ENCODE measurements at regions not wholly inside any gene's neighbourhood (a gene's known extent, or its start where the extent isn't known, plus 50 kb on each side); places are given as distances from the start of the nearest gene placed in this dataset.
"Not testable (repeated sequence)": the region's sequence is repeated elsewhere in the genome, so short reads cannot be mapped to it uniquely, and the experiment has no call there.

GRCh38 chr19:28084659-28085157, 1128.2 kb downstream of the UQCRFS1 start:
- not testable (repeated sequence) for H3K9ac ChIP-seq (ENCODE audit: low read depth, low read length); H3K27me3 ChIP-seq (ENCODE audit: insufficient read depth, low read length)

DNA sequence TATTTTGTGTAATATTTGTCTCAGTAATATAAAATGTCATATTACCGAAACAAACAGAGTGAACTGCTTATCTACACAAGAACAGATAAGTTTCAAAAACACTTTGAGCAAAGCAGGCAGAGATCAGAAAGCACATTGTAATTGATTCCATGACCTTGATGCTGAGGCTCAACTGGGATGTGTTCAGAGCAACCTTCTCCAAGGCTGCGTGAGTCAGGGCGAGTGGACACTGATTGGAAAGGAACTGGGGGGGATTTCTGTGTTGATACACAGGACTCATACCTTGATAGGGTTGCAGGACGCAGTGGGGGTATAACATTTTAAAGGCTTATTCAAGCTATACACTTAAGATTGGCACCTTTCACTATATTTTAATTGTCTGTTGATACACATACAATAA, 1136.3 kb downstream of the UQCRFS1 start:
- no peak overlapping the region for H3K4me3 ChIP-seq (ENCODE audit: low read length)
- H3K27me3 ChIP-seq (ENCODE audit: insufficient read depth, low read length), result no peaks in the 10 kb centered on the region
- no peaks in the 10 kb centered on the region for H3K36me3 ChIP-seq (ENCODE audit: insufficient read depth, low read depth, low read length)
- no peaks in the 10 kb centered on the region for H3K4me1 ChIP-seq (ENCODE audit: insufficient read depth, low read length)
- H3K9ac ChIP-seq (ENCODE audit: low read depth, low read length), result no peak overlapping the region
- H3K9me3 ChIP-seq (ENCODE audit: insufficient read depth, low read depth, low read length), result no peaks in the 10 kb centered on the region
- H3K27ac ChIP-seq (ENCODE audit: low read length), result no peak overlapping the region

More at GRCh38 chr19:28084659-28085157, 1128.2 kb downstream of the UQCRFS1 start:
- not testable (repeated sequence) for H3K27ac ChIP-seq (ENCODE audit: low read length); H3K4me3 ChIP-seq (ENCODE audit: low read length); H3K9me3 ChIP-seq (ENCODE audit: insufficient read depth, low read depth, low read length); H3K36me3 ChIP-seq (ENCODE audit: insufficient read depth, low read depth, low read length); H3K4me1 ChIP-seq (ENCODE audit: insufficient read depth, low read length)

DNA sequence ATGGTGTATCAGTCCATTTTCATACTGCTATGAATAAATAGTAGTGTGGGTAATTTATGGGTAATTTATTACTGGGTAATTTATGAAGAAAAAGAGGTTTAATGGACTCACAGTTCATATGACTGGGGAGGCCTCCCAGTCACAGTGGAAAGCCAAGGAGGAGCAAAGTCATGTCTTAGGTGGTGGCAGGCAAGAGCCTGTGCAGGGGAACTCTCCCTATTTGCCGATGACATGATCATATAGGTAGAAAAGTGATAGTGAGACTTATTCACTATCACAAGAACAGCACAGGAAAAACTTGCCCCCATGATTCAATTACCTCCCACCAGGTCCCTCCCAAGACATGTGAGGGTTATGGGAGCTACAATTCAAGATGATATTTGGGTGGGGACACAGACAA, 1137.7 kb downstream of the UQCRFS1 start:
- Histone ChIP-seq H3K9me3 (ENCODE audit: insufficient read depth, low read depth, low read length) (no peaks in the 10 kb centered on the region), H3K27ac (ENCODE audit: low read length) (no peak overlapping the region), H3K36me3 (ENCODE audit: insufficient read depth, low read depth, low read length) (no peaks in the 10 kb centered on the region), H3K9ac (ENCODE audit: low read depth, low read length) (no peak overlapping the region), H3K4me3 (ENCODE audit: low read length) (no peak overlapping the region), H3K4me1 (ENCODE audit: insufficient read depth, low read length) (no peaks in the 10 kb centered on the region), H3K27me3 (ENCODE audit: insufficient read depth, low read length) (no peaks in the 10 kb centered on the region)

- H3K36me3 ChIP-seq (ENCODE audit: insufficient read depth, low read depth, low read length), result no peaks in the 10 kb centered on the region
Observed at GRCh38 chr19:28074773-28075172, 1138.2 kb downstream of the UQCRFS1 start.

DNA sequence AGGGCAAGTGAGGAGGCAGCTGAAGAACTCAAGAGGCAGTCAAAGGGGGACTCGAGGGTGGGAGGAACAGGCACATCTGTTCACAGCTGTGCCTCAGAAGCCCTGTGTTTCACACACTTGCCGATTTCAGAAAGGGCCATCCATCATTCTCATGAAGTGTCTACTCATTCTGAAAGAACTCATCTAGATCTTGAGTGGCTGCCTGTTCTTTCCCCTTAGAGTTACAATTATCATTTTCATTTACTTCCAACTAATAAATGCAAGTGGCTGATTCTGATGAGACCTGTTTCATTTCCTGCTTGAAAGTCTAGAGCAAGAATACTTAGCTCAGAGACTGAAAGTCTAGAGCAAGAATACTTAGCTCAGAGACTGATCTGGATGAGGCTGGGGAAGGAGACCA, 1145.1 kb downstream of the UQCRFS1 start:
- Histone ChIP-seq H3K36me3 (ENCODE audit: insufficient read depth, low read depth, low read length) (no peaks in the 10 kb centered on the region), H3K9ac (ENCODE audit: low read depth, low read length) (no peak overlapping the region), H3K9me3 (ENCODE audit: insufficient read depth, low read depth, low read length) (no peaks in the 10 kb centered on the region), H3K4me1 (ENCODE audit: insufficient read depth, low read length) (peaks cover 9% of the 10 kb centered on the region), H3K27me3 (ENCODE audit: insufficient read depth, low read length) (no peaks in the 10 kb centered on the region), H3K27ac (ENCODE audit: low read length) (no peak overlapping the region), H3K4me3 (ENCODE audit: low read length) (no peak overlapping the region)

More at GRCh38 chr19:28074773-28075172, 1138.2 kb downstream of the UQCRFS1 start:
- no peaks in the 10 kb centered on the region for H3K4me1 ChIP-seq (ENCODE audit: insufficient read depth, low read length)
- H3K9ac ChIP-seq (ENCODE audit: low read depth, low read length), result no peak overlapping the region
- no peak overlapping the region for H3K4me3 ChIP-seq (ENCODE audit: low read length)
- H3K27ac ChIP-seq (ENCODE audit: low read length), result no peak overlapping the region
- no peaks in the 10 kb centered on the region for H3K9me3 ChIP-seq (ENCODE audit: insufficient read depth, low read depth, low read length)
- H3K27me3 ChIP-seq (ENCODE audit: insufficient read depth, low read length), result no peaks in the 10 kb centered on the region

GRCh38 chr19:28066988-28067387, 1146.0 kb downstream of the UQCRFS1 start:
- no peaks in the 10 kb centered on the region for H3K9me3 ChIP-seq (ENCODE audit: insufficient read depth, low read depth, low read length)

GRCh38 chr19:28066161-28066560, 1146.8 kb downstream of the UQCRFS1 start:
- no peaks in the 10 kb centered on the region for H3K27me3 ChIP-seq (ENCODE audit: insufficient read depth, low read length)
- no peaks in the 10 kb centered on the region for H3K9me3 ChIP-seq (ENCODE audit: insufficient read depth, low read depth, low read length)
- H3K4me1 ChIP-seq (ENCODE audit: insufficient read depth, low read length), result peaks cover 9% of the 10 kb centered on the region
- no peaks in the 10 kb centered on the region for H3K36me3 ChIP-seq (ENCODE audit: insufficient read depth, low read depth, low read length)
- no peak overlapping the region for H3K9ac ChIP-seq (ENCODE audit: low read depth, low read length)
- H3K27ac ChIP-seq (ENCODE audit: low read length), result no peak overlapping the region
- no peak overlapping the region for H3K4me3 ChIP-seq (ENCODE audit: low read length)

More at GRCh38 chr19:28066988-28067387, 1146.0 kb downstream of the UQCRFS1 start:
- H3K4me3 ChIP-seq (ENCODE audit: low read length), result no peak overlapping the region
- H3K9ac ChIP-seq (ENCODE audit: low read depth, low read length), result no peak overlapping the region
- H3K27me3 ChIP-seq (ENCODE audit: insufficient read depth, low read length), result no peaks in the 10 kb centered on the region
- H3K4me1 ChIP-seq (ENCODE audit: insufficient read depth, low read length), result peaks cover 9% of the 10 kb centered on the region
- H3K27ac ChIP-seq (ENCODE audit: low read length), result no peak overlapping the region
- no peaks in the 10 kb centered on the region for H3K36me3 ChIP-seq (ENCODE audit: insufficient read depth, low read depth, low read length)

DNA sequence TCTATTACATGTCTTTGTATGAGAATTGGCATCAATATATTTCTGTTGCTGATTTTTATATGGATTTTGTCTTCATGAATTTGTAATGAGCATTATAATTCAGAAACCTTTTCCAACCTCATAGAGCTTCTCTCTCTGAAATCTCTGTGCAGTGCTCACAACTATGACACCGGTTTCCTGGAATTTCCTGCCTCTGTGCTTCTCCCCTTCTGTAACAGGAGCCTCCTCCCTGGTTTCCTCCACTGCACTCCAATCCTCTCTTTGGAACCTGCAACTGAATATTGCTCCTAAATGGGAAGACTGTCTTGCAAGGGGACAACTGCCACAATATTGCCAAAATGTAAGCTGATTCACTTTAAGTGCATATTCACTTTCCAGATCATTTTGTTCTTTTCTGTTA, 1147.9 kb downstream of the UQCRFS1 start:
- H3K4me1 ChIP-seq (ENCODE audit: insufficient read depth, low read length), result peaks cover 9% of the 10 kb centered on the region
- H3K27ac ChIP-seq (ENCODE audit: low read length), result no peak overlapping the region
- no peaks in the 10 kb centered on the region for H3K27me3 ChIP-seq (ENCODE audit: insufficient read depth, low read length)
- no peak overlapping the region for H3K9ac ChIP-seq (ENCODE audit: low read depth, low read length)
- H3K9me3 ChIP-seq (ENCODE audit: insufficient read depth, low read depth, low read length), result no peaks in the 10 kb centered on the region
- no peak overlapping the region for H3K4me3 ChIP-seq (ENCODE audit: low read length)
- no peaks in the 10 kb centered on the region for H3K36me3 ChIP-seq (ENCODE audit: insufficient read depth, low read depth, low read length)

DNA sequence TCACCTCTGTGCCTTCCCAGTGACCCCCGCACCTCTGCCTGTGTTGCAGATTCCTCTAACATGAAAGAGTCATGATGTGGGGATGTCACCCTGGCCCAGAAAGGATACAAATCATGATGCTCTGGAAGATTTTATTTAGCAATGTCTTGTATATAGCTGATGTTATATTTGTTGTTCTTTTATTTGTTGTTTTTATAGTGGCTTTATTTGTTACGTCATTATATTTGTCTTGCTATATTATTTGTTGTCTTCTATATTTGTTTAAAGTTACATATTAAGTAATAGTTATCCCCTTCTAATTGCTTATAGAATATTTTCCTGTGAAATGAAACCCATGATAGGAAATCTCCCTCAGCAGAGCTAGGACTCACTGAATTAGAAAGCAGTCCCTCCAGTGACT, 1149.2 kb downstream of the UQCRFS1 start:
- Histone ChIP-seq H3K9ac (ENCODE audit: low read depth, low read length) (no peak overlapping the region), H3K9me3 (ENCODE audit: insufficient read depth, low read depth, low read length) (no peaks in the 10 kb centered on the region), H3K36me3 (ENCODE audit: insufficient read depth, low read depth, low read length) (no peaks in the 10 kb centered on the region), H3K4me1 (ENCODE audit: insufficient read depth, low read length) (peaks cover 9% of the 10 kb centered on the region), H3K4me3 (ENCODE audit: low read length) (no peak overlapping the region), H3K27ac (ENCODE audit: low read length) (no peak overlapping the region), H3K27me3 (ENCODE audit: insufficient read depth, low read length) (no peaks in the 10 kb centered on the region)

DNA sequence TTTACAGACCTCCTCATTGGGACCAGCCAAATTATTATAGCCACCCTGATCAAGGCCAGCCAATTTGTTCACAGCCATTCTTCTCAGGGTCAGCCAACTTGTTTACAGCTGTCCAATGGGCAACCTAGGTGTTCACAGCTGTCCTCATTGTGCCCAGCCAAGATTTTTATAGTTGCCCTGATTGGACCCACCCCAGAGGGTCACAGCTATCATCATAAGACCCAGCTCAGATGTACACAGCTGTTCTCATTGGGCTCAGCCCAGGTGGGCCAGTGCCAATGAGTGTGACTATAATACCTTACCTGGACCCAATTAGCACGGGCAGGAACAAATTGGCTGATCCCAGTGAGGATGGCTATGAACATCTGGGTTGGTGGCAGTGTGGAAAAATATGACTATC, 1151.8 kb downstream of the UQCRFS1 start:
- H3K4me1 ChIP-seq (ENCODE audit: insufficient read depth, low read length), result peaks cover 8% of the 10 kb centered on the region
- no peak overlapping the region for H3K9ac ChIP-seq (ENCODE audit: low read depth, low read length)
- H3K4me3 ChIP-seq (ENCODE audit: low read length), result no peak overlapping the region
- H3K27me3 ChIP-seq (ENCODE audit: insufficient read depth, low read length), result no peaks in the 10 kb centered on the region
- peaks cover 3% of the 10 kb centered on the region; the same call in 1 of the 2 replicates for H3K9me3 ChIP-seq (ENCODE audit: insufficient read depth, low read depth, low read length)
- H3K27ac ChIP-seq (ENCODE audit: low read length), result no peak overlapping the region
- no peaks in the 10 kb centered on the region for H3K36me3 ChIP-seq (ENCODE audit: insufficient read depth, low read depth, low read length)

DNA sequence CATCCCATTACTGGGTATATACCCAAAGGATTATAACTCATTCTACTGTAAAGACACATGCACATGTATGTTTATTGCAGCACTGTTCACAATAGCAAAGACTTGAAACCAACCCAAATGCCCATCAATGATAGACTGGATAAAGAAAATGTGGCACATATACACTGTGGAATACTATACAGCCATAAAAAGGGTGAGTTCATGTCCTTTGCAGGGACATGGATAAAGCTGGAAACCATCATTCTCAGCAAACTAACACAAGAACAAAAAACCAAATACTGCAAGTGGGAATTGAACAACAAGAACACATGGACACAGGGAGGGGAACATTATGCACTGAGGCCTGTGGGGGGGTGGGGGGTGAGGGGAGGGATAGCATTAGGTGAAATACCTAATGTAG, 1155.9 kb downstream of the UQCRFS1 start:
- not testable (repeated sequence) for H3K36me3 ChIP-seq (ENCODE audit: insufficient read depth, low read depth, low read length); H3K27ac ChIP-seq (ENCODE audit: low read length); H3K9ac ChIP-seq (ENCODE audit: low read depth, low read length); H3K4me1 ChIP-seq (ENCODE audit: insufficient read depth, low read length); H3K27me3 ChIP-seq (ENCODE audit: insufficient read depth, low read length); H3K4me3 ChIP-seq (ENCODE audit: low read length); H3K9me3 ChIP-seq (ENCODE audit: insufficient read depth, low read depth, low read length)

GRCh38 chr19:28051047-28051446, 1161.9 kb downstream of the UQCRFS1 start:
- H3K27me3 ChIP-seq (ENCODE audit: insufficient read depth, low read length), result no peaks in the 10 kb centered on the region
- H3K9me3 ChIP-seq (ENCODE audit: insufficient read depth, low read depth, low read length), result no peaks in the 10 kb centered on the region; the same call in 1 of the 2 replicates
- H3K4me1 ChIP-seq (ENCODE audit: insufficient read depth, low read length), result no peaks in the 10 kb centered on the region
- H3K27ac ChIP-seq (ENCODE audit: low read length), result no peak overlapping the region
- H3K36me3 ChIP-seq (ENCODE audit: insufficient read depth, low read depth, low read length), result no peaks in the 10 kb centered on the region
- H3K4me3 ChIP-seq (ENCODE audit: low read length), result no peak overlapping the region
- no peak overlapping the region for H3K9ac ChIP-seq (ENCODE audit: low read depth, low read length)
